ENCODE measurements at regions not wholly inside any gene's neighbourhood (a gene's known extent, or its start where the extent isn't known, plus 50 kb on each side); places are given as distances from the start of the nearest gene placed in this dataset.

GRCh38 chr5:18213666-18214065, 579.4 kb downstream of the TAF11L14 start:
- TF ChIP-seq POLR2A (IDR thresholded peaks at IDR 0.05) (no peak), CTCF (IDR thresholded peaks at IDR 0.05 in 4 of 5, conservative IDR thresholded peaks at IDR 0.05 in 1 of 5) (no peak)
